Neural cell (in vitro differentiated cells): ENCODE measurements at regions not wholly inside any gene's neighbourhood (a gene's known extent, or its start where the extent isn't known, plus 50 kb on each side); places are given as distances from the start of the nearest gene placed in this dataset.

ENCODE experiments used
- H2AFZ ChIP-seq: fragments of 200-600, 300-800 bp; sonication (generic), shearing (Covaris generic); 2 replicates; pipeline ENCODE4 v1.6.0; 2014; ENCODE audit warnings: low read depth, mild to moderate bottlenecking, antibody characterized with exemption, low read length, moderate library complexity
- H3F3A ChIP-seq: fragments of 200-600 bp; shearing (Covaris generic); 2 replicates; pipeline ENCODE4 v1.6.1; 2016; ENCODE audit warnings: mild to moderate bottlenecking, moderate library complexity, mixed read lengths, antibody characterized with exemption, low read length; ENCODE audit not compliant: insufficient read depth, poor library complexity, severe bottlenecking
- H3K27ac ChIP-seq: fragments of 200-600, 300-800 bp; sonication (generic), shearing (Covaris generic); 2 replicates; pipeline ENCODE4 v1.5.1; 2014; ENCODE audit warnings: mild to moderate bottlenecking, low read length, moderate library complexity
- H3K27me3 ChIP-seq: fragments of 300-800, 200-600 bp; sonication (generic), shearing (Covaris generic); 2 replicates; pipeline ENCODE4 v1.6.0; 2014; ENCODE audit warnings: mild to moderate bottlenecking, low read depth, low read length, moderate library complexity; ENCODE audit not compliant: insufficient read depth
- H3K36me3 ChIP-seq: fragments of 300-800, 200-600 bp; sonication (generic), shearing (Covaris generic); 2 replicates; pipeline ENCODE4 v1.5.1; 2014; ENCODE audit warnings: mild to moderate bottlenecking, antibody characterized with exemption, low read length, moderate library complexity; ENCODE audit not compliant: insufficient read depth
- H3K4me2 ChIP-seq: fragments of 300-800, 200-600 bp; sonication (generic), shearing (Covaris generic); 2 replicates; pipeline ENCODE4 v1.6.0; 2014; ENCODE audit warnings: mild to moderate bottlenecking, low read length
- H3K4me3 ChIP-seq: fragments of 300-800, 200-600 bp; sonication (generic), shearing (Covaris generic); 2 replicates; pipeline ENCODE4 v1.5.1; 2014; ENCODE audit warnings: mild to moderate bottlenecking, low read length, moderate library complexity
- H3K79me2 ChIP-seq: fragments of 200-600 bp; shearing (Covaris generic); replicated peaks from 2 replicates; pipeline ENCODE4 v1.6.0; 2014; ENCODE audit warnings: mild to moderate bottlenecking, low read length, moderate library complexity; ENCODE audit not compliant: insufficient read depth
- H3K9ac ChIP-seq: fragments of 300-800, 200-600 bp; sonication (generic), shearing (Covaris generic); 2 replicates; pipeline ENCODE4 v1.6.1; 2016; ENCODE audit warnings: mild to moderate bottlenecking, low read length, mixed read lengths
- H3K9me2 ChIP-seq: fragments of 200-600 bp; shearing (Covaris generic); 2 replicates; pipeline ENCODE4 v1.6.1; 2016; ENCODE audit warnings: mild to moderate bottlenecking, low read length, mixed read lengths; ENCODE audit not compliant: insufficient read depth
- H3K9me3 ChIP-seq: fragments of 200-600, 300-800 bp; sonication (generic), shearing (Covaris generic); 2 replicates; pipeline ENCODE4 v1.6.1; 2016; ENCODE audit warnings: mild to moderate bottlenecking, mixed run types, low read length, moderate library complexity, mixed read lengths
- H4K20me1 ChIP-seq: fragments of 200-600 bp; shearing (Covaris generic); 2 replicates; pipeline ENCODE4 v1.6.1; 2016; ENCODE audit warnings: mild to moderate bottlenecking, mixed run types; ENCODE audit not compliant: insufficient read depth
- EP300 ChIP-seq: fragments of 450-650 bp; conservative IDR thresholded peaks from 2 replicates; pipeline ENCODE4 v1.6.1; 2014; ENCODE audit warnings: antibody characterized with exemption, mild to moderate bottlenecking, moderate library complexity; ENCODE audit not compliant: poor library complexity, severe bottlenecking
- EZH2 ChIP-seq: fragments of 200-600, 300-800 bp; shearing (Covaris generic), sonication (generic); IDR thresholded peaks from 2 replicates; pipeline ENCODE4 v1.6.1; 2014; ENCODE audit warnings: antibody characterized with exemption, low read length, borderline replicate concordance, mild to moderate bottlenecking; ENCODE audit not compliant: insufficient read depth, poor library complexity, severe bottlenecking
- MXI1 ChIP-seq: fragments of 450-650 bp; conservative IDR thresholded peaks from 2 replicates; pipeline ENCODE4 v1.6.1; 2014; ENCODE audit warnings: antibody characterized with exemption, mild to moderate bottlenecking; ENCODE audit not compliant: poor library complexity, severe bottlenecking
- POLR2AphosphoS5 ChIP-seq: IDR thresholded peaks from 2 replicates; pipeline ENCODE4 v1.6.1; 2012
- RAD21 ChIP-seq: fragments of 450-650 bp; conservative IDR thresholded peaks from 2 replicates; pipeline ENCODE4 v1.6.1; 2014; ENCODE audit warnings: antibody characterized with exemption, mild to moderate bottlenecking, moderate library complexity
- REST ChIP-seq: IDR thresholded peaks from 2 replicates; pipeline ENCODE4 v1.6.1; 2012; ENCODE audit warnings: borderline replicate concordance
- SMC3 ChIP-seq: fragments of 450-650 bp; conservative IDR thresholded peaks from 2 replicates; pipeline ENCODE4 v1.6.1; 2014; ENCODE audit warnings: antibody characterized with exemption, mild to moderate bottlenecking, moderate library complexity; ENCODE audit not compliant: poor library complexity
- TAF1 ChIP-seq: IDR thresholded peaks from 2 replicates; pipeline ENCODE4 v1.6.1; 2012; ENCODE audit warnings: low read depth
- TF ChIP-seq, protein P1 (sequence below): fragments of 450-650 bp; IDR thresholded peaks from 2 replicates; pipeline ENCODE4 v1.5.1; 2014; ENCODE audit warnings: antibody characterized with exemption, mild to moderate bottlenecking, moderate library complexity; ENCODE audit not compliant: poor library complexity, severe bottlenecking

DNA sequence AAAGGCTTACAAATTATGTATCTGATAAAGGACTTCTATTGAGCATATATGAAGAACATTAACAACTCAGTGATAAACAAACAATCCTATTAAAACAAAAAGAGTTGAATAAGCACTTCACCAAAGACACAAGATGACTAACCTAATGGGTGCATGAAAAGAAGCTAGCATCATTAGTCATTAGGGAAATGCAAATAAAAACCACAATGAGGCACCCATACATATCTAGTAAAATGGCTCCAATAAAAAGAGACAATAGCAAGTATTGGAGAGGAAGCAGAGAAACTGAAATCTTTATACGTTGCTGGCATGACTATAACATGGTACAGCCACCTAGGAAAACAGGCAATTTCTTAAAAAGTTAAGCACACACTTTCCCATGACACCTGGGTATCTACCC is 77.6 kb upstream of the ZMIZ1 start (continued):
- no peak for TF ChIP-seq REST

DNA sequence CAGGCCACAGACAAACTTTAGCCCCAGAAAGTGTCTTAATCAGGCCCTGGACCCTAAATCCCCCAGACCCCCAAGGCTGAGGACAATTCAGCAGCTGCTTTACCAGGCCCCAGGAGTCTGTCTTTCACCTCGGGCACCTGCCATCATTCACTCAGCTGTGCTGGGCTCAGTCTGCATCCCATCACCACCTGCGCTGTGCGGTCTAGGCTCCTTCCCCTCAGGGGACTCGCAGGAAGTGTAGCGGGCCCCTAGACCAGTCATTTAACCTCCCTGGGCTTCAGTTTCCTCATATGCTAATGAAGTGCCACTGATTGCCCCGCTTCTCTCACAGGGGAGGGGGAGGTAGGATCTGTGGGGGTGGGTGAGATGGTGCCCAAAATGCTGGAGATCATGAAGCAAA is 76.4 kb upstream of the ZMIZ1 start:
- no peaks in the 10 kb centered on the region for H3K9me2 ChIP-seq
- H3K4me2 ChIP-seq = no peak overlapping the region
- H2AFZ ChIP-seq = no peak overlapping the region
- TF ChIP-seq MXI1 = no peak
- no peak for TF ChIP-seq REST
- TF ChIP-seq SMC3 = no peak
- TF ChIP-seq EP300 = no peak
- no peak for TF ChIP-seq POLR2AphosphoS5
- TF ChIP-seq RAD21 = no peak
- TF ChIP-seq TAF1 = no peak
- TF ChIP-seq, protein P1, sequence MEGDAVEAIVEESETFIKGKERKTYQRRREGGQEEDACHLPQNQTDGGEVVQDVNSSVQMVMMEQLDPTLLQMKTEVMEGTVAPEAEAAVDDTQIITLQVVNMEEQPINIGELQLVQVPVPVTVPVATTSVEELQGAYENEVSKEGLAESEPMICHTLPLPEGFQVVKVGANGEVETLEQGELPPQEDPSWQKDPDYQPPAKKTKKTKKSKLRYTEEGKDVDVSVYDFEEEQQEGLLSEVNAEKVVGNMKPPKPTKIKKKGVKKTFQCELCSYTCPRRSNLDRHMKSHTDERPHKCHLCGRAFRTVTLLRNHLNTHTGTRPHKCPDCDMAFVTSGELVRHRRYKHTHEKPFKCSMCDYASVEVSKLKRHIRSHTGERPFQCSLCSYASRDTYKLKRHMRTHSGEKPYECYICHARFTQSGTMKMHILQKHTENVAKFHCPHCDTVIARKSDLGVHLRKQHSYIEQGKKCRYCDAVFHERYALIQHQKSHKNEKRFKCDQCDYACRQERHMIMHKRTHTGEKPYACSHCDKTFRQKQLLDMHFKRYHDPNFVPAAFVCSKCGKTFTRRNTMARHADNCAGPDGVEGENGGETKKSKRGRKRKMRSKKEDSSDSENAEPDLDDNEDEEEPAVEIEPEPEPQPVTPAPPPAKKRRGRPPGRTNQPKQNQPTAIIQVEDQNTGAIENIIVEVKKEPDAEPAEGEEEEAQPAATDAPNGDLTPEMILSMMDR = no peak
- no peak for TF ChIP-seq EZH2
- no peak overlapping the region for H3K4me3 ChIP-seq
- H3K36me3 ChIP-seq = no peaks in the 10 kb centered on the region
- H3K27ac ChIP-seq = no peak overlapping the region
- no peaks in the 10 kb centered on the region for H3F3A ChIP-seq
- no peaks in the 10 kb centered on the region for H3K79me2 ChIP-seq
- no peak overlapping the region for H3K9ac ChIP-seq
- no peaks in the 10 kb centered on the region for H3K27me3 ChIP-seq
- H3K9me3 ChIP-seq = no peaks in the 10 kb centered on the region
- no peaks in the 10 kb centered on the region for H4K20me1 ChIP-seq
